HepG2 (cell line): ENCODE measurements at regions not wholly inside any gene's neighbourhood (a gene's known extent, or its start where the extent isn't known, plus 50 kb on each side); places are given as distances from the start of the nearest gene placed in this dataset.

Source experiments
- ATAC-seq: fragments of 200-7000 bp; cut with Tn5 transposase; 3 replicates; pipeline ENCODE4 v1.9.1; 2020; ENCODE audit warnings: mild to moderate bottlenecking, moderate library complexity
- BruUV-seq: library from RNA; stranded (reverse); fragments of 400-500 nt; replicated peaks from 2 replicates; lab custom pipeline; 2021; lab: Mats Ljungman, UMichigan
- CTCF ChIA-PET: fragments of 300-600 bp; formaldehyde crosslinking; extraction: SDS; loops from one replicate; lab custom pipeline; 2021; ENCODE audit warnings: low total read pairs, inconsistent platforms, low intra/inter-chr PET ratio; lab: Yijun Ruan, JAX
- POLR2A ChIA-PET: fragments of 350-600 bp; sonication (Branson Sonifier 250); formaldehyde crosslinking; loops from one replicate; lab custom pipeline; 2020; ENCODE audit warnings: antibody characterized with exemption, inconsistent platforms; lab: Yijun Ruan, JAX
- DNase-seq: peaks from one replicate; pipeline ENCODE4 v3.0.0-alpha.2; 2015; ENCODE audit warnings: low spot score
- FAIRE-seq: peaks from 3 replicates; lab custom pipeline; 2011; peaks lifted over from hg19 to GRCh38; lab: Jason Lieb, UNC
- H2AFZ ChIP-seq: one replicate; pipeline ENCODE4 v1.6.1; 2011; ENCODE audit warnings: low read length, inconsistent platforms
- H3K27ac ChIP-seq: fragments of 300-600 bp; 3 replicates; pipeline ENCODE4 v1.8.0; 2011; ENCODE audit warnings: mixed run types, mild to moderate bottlenecking, mixed read lengths, low read length, inconsistent platforms; ENCODE audit not compliant: insufficient read depth; ENCODE audit errors: extremely low read length
- H3K27me3 ChIP-seq, 2 experiments: fragments of 200-600 bp in 1 of 2; 2 replicates in 1 of 2; 3 replicates in 1 of 2; pipeline versions ENCODE4 v1.6.0 to v1.8.0; 2011; ENCODE audit warnings: low read length in 2 of 2, mild to moderate bottlenecking in 2 of 2, moderate library complexity in 2 of 2, inconsistent platforms in 1 of 2; ENCODE audit not compliant: insufficient read depth in 2 of 2, control insufficient read depth in 1 of 2
- H3K36me3 ChIP-seq, 2 experiments: fragments of 200-600 bp in 1 of 2; replicated peaks in 1 of 2; 2 replicates in 1 of 2; 3 replicates in 1 of 2; pipeline versions ENCODE4 v1.5.1 to v1.8.0; 2011; ENCODE audit warnings: low read length in 2 of 2, inconsistent platforms in 1 of 2; ENCODE audit not compliant: insufficient read depth in 2 of 2, control insufficient read depth in 1 of 2
- H3K4me1 ChIP-seq: 2 replicates; pipeline ENCODE4 v1.5.1; 2012; ENCODE audit warnings: low read length, inconsistent platforms; ENCODE audit not compliant: insufficient read depth
- H3K4me2 ChIP-seq: 2 replicates; pipeline ENCODE4 v1.6.0; 2011; ENCODE audit warnings: low read depth, low read length, inconsistent platforms
- H3K4me3 ChIP-seq, 3 experiments: fragments of 200-600 bp in 1 of 3; sonication (generic), shearing (Covaris generic) in 1 of 3; replicated peaks in 1 of 3; 2 replicates each; pipeline ENCODE4 v1.5.1; 2011 to 2016; ENCODE audit warnings: low read length in 3 of 3, inconsistent platforms in 2 of 3, low read depth in 2 of 3, mild to moderate bottlenecking in 2 of 3, control low read depth in 1 of 3, mixed read lengths in 1 of 3; ENCODE audit not compliant: insufficient read depth in 1 of 3
- H3K79me2 ChIP-seq: one replicate; pipeline ENCODE4 v1.6.1; 2011; ENCODE audit warnings: low read length, inconsistent platforms; ENCODE audit not compliant: insufficient read depth
- H3K9ac ChIP-seq: 2 replicates; pipeline ENCODE4 v1.6.0; 2011; ENCODE audit warnings: mild to moderate bottlenecking, low read depth, low read length, inconsistent platforms; ENCODE audit not compliant: insufficient read depth
- H3K9me3 ChIP-seq: 2 replicates; pipeline ENCODE4 v1.5.1; 2012; ENCODE audit warnings: mild to moderate bottlenecking, low read length
- H4K20me1 ChIP-seq: 2 replicates; pipeline ENCODE4 v1.6.0; 2011; ENCODE audit warnings: inconsistent platforms, mild to moderate bottlenecking, low read length, moderate library complexity; ENCODE audit not compliant: insufficient read depth
- BRCA1 ChIP-seq: sonication (generic); formaldehyde crosslinking; IDR thresholded peaks from 2 replicates; pipeline ENCODE4 v1.4.0; 2020; ENCODE audit warnings: missing genetic modification reagents
- MAZ ChIP-seq, 2 experiments: sonication (generic) in 1 of 2; formaldehyde crosslinking in 1 of 2; IDR thresholded peaks; 2 replicates each; pipeline versions ENCODE4 v1.5.0 to v1.6.1; 2012 to 2020; ENCODE audit warnings: low read depth in 2 of 2, mild to moderate bottlenecking in 2 of 2, borderline replicate concordance in 1 of 2, improper control_type of control experiment in 1 of 2, low read length in 1 of 2, missing genetic modification reagents in 1 of 2, moderate library complexity in 1 of 2
- MBNL3 ChIP-seq: fragments of 250-450 bp; sonication (Bioruptor Pico); conservative IDR thresholded peaks from 2 replicates; pipeline ENCODE4 v1.8.0; 2022; ENCODE audit warnings: mild to moderate bottlenecking, inconsistent platforms
- NFYB ChIP-seq: sonication (generic); formaldehyde crosslinking; IDR thresholded peaks from 2 replicates; pipeline ENCODE4 v1.4.0; 2020; ENCODE audit warnings: missing genetic modification reagents
- PHF5A ChIP-seq: IDR thresholded peaks from one replicate; pipeline ENCODE4 v1.6.1; 2018; ENCODE audit warnings: low read depth, missing genetic modification reagents; ENCODE audit not compliant: unreplicated experiment
- RFXAP ChIP-seq: sonication (generic); formaldehyde crosslinking; IDR thresholded peaks from 2 replicates; pipeline ENCODE4 v1.4.0; 2020; ENCODE audit warnings: missing genetic modification reagents, borderline replicate concordance
- SAFB2 ChIP-seq: sonication (generic); formaldehyde crosslinking; IDR thresholded peaks from 2 replicates; pipeline ENCODE4 v1.5.1; 2020; ENCODE audit warnings: missing genetic modification reagents, low read depth, mild to moderate bottlenecking, borderline replicate concordance
- SNAI1 ChIP-seq: sonication (generic); formaldehyde crosslinking; IDR thresholded peaks from 2 replicates; pipeline ENCODE4 v1.5.0; 2020; ENCODE audit warnings: mild to moderate bottlenecking, missing genetic modification reagents, borderline replicate concordance
- TEF ChIP-seq: sonication (generic); formaldehyde crosslinking; IDR thresholded peaks from 2 replicates; pipeline ENCODE4 v1.5.0; 2020; ENCODE audit warnings: missing genetic modification reagents
- YEATS2 ChIP-seq: sonication (generic); formaldehyde crosslinking; IDR thresholded peaks from 2 replicates; pipeline ENCODE4 v1.4.0; 2020; ENCODE audit warnings: missing genetic modification reagents, borderline replicate concordance
- ZNF224 ChIP-seq: sonication (generic); formaldehyde crosslinking; IDR thresholded peaks from 2 replicates; pipeline ENCODE4 v1.5.0; 2020; ENCODE audit warnings: mild to moderate bottlenecking, missing genetic modification reagents
- ZNF326 ChIP-seq: sonication (generic); formaldehyde crosslinking; IDR thresholded peaks from 2 replicates; pipeline ENCODE4 v1.4.0; 2020; ENCODE audit warnings: missing genetic modification reagents, borderline replicate concordance
- ZNF556 ChIP-seq: sonication (generic); formaldehyde crosslinking; IDR thresholded peaks from 2 replicates; pipeline ENCODE4 v1.4.0; 2020; ENCODE audit warnings: mild to moderate bottlenecking, missing genetic modification reagents, borderline replicate concordance
- ZNF597 ChIP-seq: sonication (generic); formaldehyde crosslinking; IDR thresholded peaks from 2 replicates; pipeline ENCODE4 v1.5.0; 2020; ENCODE audit warnings: missing genetic modification reagents
- ZNF607 ChIP-seq: sonication (generic); formaldehyde crosslinking; IDR thresholded peaks from 2 replicates; pipeline ENCODE4 v1.5.1; 2020; ENCODE audit warnings: missing genetic modification reagents, mild to moderate bottlenecking, borderline replicate concordance
- ZNF761 ChIP-seq: sonication (generic); formaldehyde crosslinking; conservative IDR thresholded peaks from 2 replicates; pipeline ENCODE4 v1.4.0; 2020; ENCODE audit warnings: mild to moderate bottlenecking, missing genetic modification reagents
- ZNF878 ChIP-seq: sonication (generic); formaldehyde crosslinking; IDR thresholded peaks from 2 replicates; pipeline ENCODE4 v1.8.1; 2023; ENCODE audit warnings: mild to moderate bottlenecking, missing genetic modification reagents, moderate library complexity
- ZSCAN29 ChIP-seq: sonication (generic); formaldehyde crosslinking; conservative IDR thresholded peaks from 2 replicates; pipeline ENCODE4 v1.4.0; 2020; ENCODE audit warnings: mild to moderate bottlenecking, missing genetic modification reagents
- ZSCAN30 ChIP-seq: sonication (generic); formaldehyde crosslinking; IDR thresholded peaks from 2 replicates; pipeline ENCODE4 v1.5.0; 2020; ENCODE audit warnings: mild to moderate bottlenecking, missing genetic modification reagents
- ZSCAN5A ChIP-seq: sonication (generic); formaldehyde crosslinking; IDR thresholded peaks from 2 replicates; pipeline ENCODE4 v1.8.0; 2022; ENCODE audit warnings: mild to moderate bottlenecking, missing genetic modification reagents, borderline replicate concordance
- WGBS: methylation state at CpG from one replicate; pipeline ENCODE4 v1.1.6; 2017; ENCODE audit warnings: low lambda C conversion rate; 5-methylcytosine and 5-hydroxymethylcytosine counted together
- in situ Hi-C: cut with HindIII; loops from 2 replicates; pipeline ENCODE4 v1.10.0; 2017; ENCODE audit warnings: low pct_unique_long_range_greater_than_20kb; ENCODE audit not compliant: extremely low pct_ligation_motif_present
- intact Hi-C: fragments of 100-400 bp; cut with micrococcal nuclease; formaldehyde crosslinking; loops from one replicate; pipeline ENCODE4 v1.10.0; 2022; ENCODE audit not compliant: unreplicated experiment

GRCh38 chr12:125440399-125440798, 375.2 kb downstream of the AACS start:
- BruUV-seq, result no TSS peak
- Histone ChIP-seq H3K9ac (no peak overlapping the region), H3K27ac (no peak overlapping the region), H2AFZ (no peak overlapping the region), H3K79me2 (no peaks in the 10 kb centered on the region), H3K27me3 (peaks cover 3 to 6% of the 10 kb centered on the region in 2 experiments; a peak in 3 of 5 replicates), H3K36me3 (no peaks in the 10 kb centered on the region), H4K20me1 (no peaks in the 10 kb centered on the region), H3K4me2 (no peak overlapping the region), H3K9me3 (no peaks in the 10 kb centered on the region), H3K4me1 (no peaks in the 10 kb centered on the region), H3K4me3 (no peak overlapping the region)
- FAIRE-seq (no peak), DNase-seq (no peak), ATAC-seq (no peak)
- CTCF ChIA-PET, result no interaction called here
- POLR2A ChIA-PET, result no interaction called here
- intact Hi-C loops, result no loop called here
- in situ Hi-C loops, result no loop called here
- TF ChIP-seq MAZ (IDR thresholded peaks at IDR 0.05; ENCODE audit: borderline replicate concordance, low read depth, low read length) (no peak), MAZ (CRISPR knock-in tag; IDR thresholded peaks at IDR 0.05; ENCODE audit: low read depth) (no peak), ZNF761 (CRISPR knock-in tag) (no peak), ZSCAN29 (CRISPR knock-in tag) (no peak), ZSCAN30 (CRISPR knock-in tag) (no peak), ZSCAN5A (CRISPR knock-in tag) (no peak), MBNL3 (no peak), NFYB (CRISPR knock-in tag) (no peak), ZNF326 (CRISPR knock-in tag) (no peak), ZNF556 (CRISPR knock-in tag) (no peak), TEF (CRISPR knock-in tag) (no peak), SNAI1 (no peak), ZNF607 (CRISPR knock-in tag) (no peak), SAFB2 (CRISPR knock-in tag) (no peak), BRCA1 (CRISPR knock-in tag) (no peak), YEATS2 (no peak), ZNF878 (CRISPR knock-in tag) (no peak), ZNF224 (CRISPR knock-in tag) (no peak), RFXAP (CRISPR knock-in tag) (no peak), PHF5A (no peak), ZNF597 (CRISPR knock-in tag) (no peak)
- 0% methylated on average over 3 of the region's 3 CpGs for WGBS
